Uterus (tissue), 2 donors: ENCODE measurements at regions not wholly inside any gene's neighbourhood (a gene's known extent, or its start where the extent isn't known, plus 50 kb on each side); places are given as distances from the start of the nearest gene placed in this dataset.

Source experiments
- POLR2A ChIP-seq, 2 donors: fragments of 450-650 bp; IDR thresholded peaks; one replicate each; pipeline ENCODE4 v1.6.1; 2016; ENCODE audit warnings: antibody characterized with exemption in 2 of 2, mild to moderate bottlenecking in 1 of 2, moderate library complexity in 1 of 2
- TF ChIP-seq, protein P1 (sequence below), 4 experiments: fragments of 200-600 bp in 2 of 4; fragments of 450-650 bp in 2 of 4; sonication (generic) in 2 of 4; IDR thresholded peaks; one replicate each; pipeline ENCODE4 v1.5.1; 2016 to 2019; ENCODE audit warnings: antibody characterized with exemption in 4 of 4, mild to moderate bottlenecking in 2 of 4, moderate library complexity in 1 of 4

DNA sequence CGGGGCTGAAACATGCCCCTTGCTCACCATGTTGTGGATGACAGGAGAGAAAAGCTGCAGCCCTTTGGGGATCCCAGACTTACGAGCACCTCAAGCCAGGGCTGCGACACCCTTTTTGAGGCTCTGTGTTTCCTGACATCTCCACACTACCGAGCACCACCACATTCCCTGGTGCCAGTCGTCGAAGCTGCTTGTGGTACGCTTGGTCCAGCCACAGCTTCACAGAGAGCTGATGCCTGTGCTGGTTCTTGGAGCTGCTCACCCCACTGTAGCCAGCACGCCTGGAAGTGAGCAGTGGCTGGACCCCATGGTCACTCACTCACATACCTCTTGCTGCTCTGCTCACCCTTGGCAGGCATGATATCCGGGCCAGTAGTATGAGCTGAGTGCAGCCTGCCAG lies 367.5 kb downstream of the SLITRK6 start:
- TF ChIP-seq, protein P1, sequence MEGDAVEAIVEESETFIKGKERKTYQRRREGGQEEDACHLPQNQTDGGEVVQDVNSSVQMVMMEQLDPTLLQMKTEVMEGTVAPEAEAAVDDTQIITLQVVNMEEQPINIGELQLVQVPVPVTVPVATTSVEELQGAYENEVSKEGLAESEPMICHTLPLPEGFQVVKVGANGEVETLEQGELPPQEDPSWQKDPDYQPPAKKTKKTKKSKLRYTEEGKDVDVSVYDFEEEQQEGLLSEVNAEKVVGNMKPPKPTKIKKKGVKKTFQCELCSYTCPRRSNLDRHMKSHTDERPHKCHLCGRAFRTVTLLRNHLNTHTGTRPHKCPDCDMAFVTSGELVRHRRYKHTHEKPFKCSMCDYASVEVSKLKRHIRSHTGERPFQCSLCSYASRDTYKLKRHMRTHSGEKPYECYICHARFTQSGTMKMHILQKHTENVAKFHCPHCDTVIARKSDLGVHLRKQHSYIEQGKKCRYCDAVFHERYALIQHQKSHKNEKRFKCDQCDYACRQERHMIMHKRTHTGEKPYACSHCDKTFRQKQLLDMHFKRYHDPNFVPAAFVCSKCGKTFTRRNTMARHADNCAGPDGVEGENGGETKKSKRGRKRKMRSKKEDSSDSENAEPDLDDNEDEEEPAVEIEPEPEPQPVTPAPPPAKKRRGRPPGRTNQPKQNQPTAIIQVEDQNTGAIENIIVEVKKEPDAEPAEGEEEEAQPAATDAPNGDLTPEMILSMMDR (IDR thresholded peaks at IDR 0.05): no peak
- TF ChIP-seq POLR2A (IDR thresholded peaks at IDR 0.05): no peak
